HK-2 (cell line): ENCODE measurements at regions not wholly inside any gene's neighbourhood (a gene's known extent, or its start where the extent isn't known, plus 50 kb on each side); places are given as distances from the start of the nearest gene placed in this dataset.
"Not testable (repeated sequence)": the region's sequence is repeated elsewhere in the genome, so short reads cannot be mapped to it uniquely, and the experiment has no call there.

Experiments
- DNase-seq: peaks from one replicate; pipeline ENCODE4 v3.0.0-alpha.2; 2018; ENCODE audit not compliant: unreplicated experiment

GRCh38 chr5:50501491-50502228 is 60.6 kb upstream of the EMB start:
- DNase-seq = no peak

GRCh38 chr5:50513028-50513457 is 72.0 kb upstream of the EMB start:
- DNase-seq = not testable (repeated sequence)

GRCh38 chr5:50521060-50521459 is 80.0 kb upstream of the EMB start:
- not testable (repeated sequence) for DNase-seq

- DNase-seq = peak; percentile 2
Measured at GRCh38 chr5:50527514-50528060, 86.5 kb upstream of the EMB start.

GRCh38 chr5:50535393-50535792 is 94.3 kb upstream of the EMB start:
- no peak for DNase-seq

- DNase-seq = not testable (repeated sequence)
Measured at GRCh38 chr5:50537534-50537933, 96.4 kb upstream of the EMB start.

GRCh38 chr5:50547303-50547702 is 106.2 kb upstream of the EMB start:
- DNase-seq = no peak

- no peak for DNase-seq
Measured at GRCh38 chr5:50550267-50550666, 109.2 kb upstream of the EMB start.

- no peak for DNase-seq
Measured at GRCh38 chr5:50550993-50551392, 109.9 kb upstream of the EMB start.

GRCh38 chr5:50553560-50553984 is 112.5 kb upstream of the EMB start:
- no peak for DNase-seq

GRCh38 chr5:50558640-50559039 is 107.8 kb upstream of the PARP8 start:
- DNase-seq = not testable (repeated sequence)

- no peak for DNase-seq
Measured at GRCh38 chr5:50559955-50560354, 106.5 kb upstream of the PARP8 start.

GRCh38 chr5:50562694-50563093 is 103.7 kb upstream of the PARP8 start:
- no peak for DNase-seq

GRCh38 chr5:50564079-50564478 is 102.4 kb upstream of the PARP8 start:
- DNase-seq = no peak

- DNase-seq = no peak
Measured at GRCh38 chr5:50564558-50564957, 101.9 kb upstream of the PARP8 start.

GRCh38 chr5:50574121-50574520 is 92.3 kb upstream of the PARP8 start:
- no peak for DNase-seq

GRCh38 chr5:50575740-50576139 is 90.7 kb upstream of the PARP8 start:
- DNase-seq = no peak

- DNase-seq = no peak
Measured at GRCh38 chr5:50576265-50576664, 90.2 kb upstream of the PARP8 start.

- DNase-seq = no peak
Measured at GRCh38 chr5:50576686-50577256, 89.7 kb upstream of the PARP8 start.

GRCh38 chr5:50580506-50580905 is 85.9 kb upstream of the PARP8 start:
- DNase-seq = no peak

- not testable (repeated sequence) for DNase-seq
Measured at GRCh38 chr5:50581845-50582244, 84.6 kb upstream of the PARP8 start.

GRCh38 chr5:50582699-50583098 is 83.7 kb upstream of the PARP8 start:
- no peak for DNase-seq

- DNase-seq = no peak
Measured at GRCh38 chr5:50583621-50584020, 82.8 kb upstream of the PARP8 start.
